PC-9 (cell line): ENCODE measurements at regions not wholly inside any gene's neighbourhood (a gene's known extent, or its start where the extent isn't known, plus 50 kb on each side); places are given as distances from the start of the nearest gene placed in this dataset.

Experiments used
- EZH2 ChIP-seq: fragments of 200-600 bp; sonication (generic); IDR thresholded peaks from 2 replicates; pipeline ENCODE4 v1.8.0; 2017; ENCODE audit warnings: antibody characterized with exemption, low read depth
- TF ChIP-seq, protein P1 (sequence below): fragments of 200-600 bp; sonication (generic); conservative IDR thresholded peaks from 2 replicates; pipeline ENCODE4 v1.6.1; 2017; ENCODE audit warnings: mixed run types, antibody characterized with exemption, mild to moderate bottlenecking, moderate library complexity

DNA sequence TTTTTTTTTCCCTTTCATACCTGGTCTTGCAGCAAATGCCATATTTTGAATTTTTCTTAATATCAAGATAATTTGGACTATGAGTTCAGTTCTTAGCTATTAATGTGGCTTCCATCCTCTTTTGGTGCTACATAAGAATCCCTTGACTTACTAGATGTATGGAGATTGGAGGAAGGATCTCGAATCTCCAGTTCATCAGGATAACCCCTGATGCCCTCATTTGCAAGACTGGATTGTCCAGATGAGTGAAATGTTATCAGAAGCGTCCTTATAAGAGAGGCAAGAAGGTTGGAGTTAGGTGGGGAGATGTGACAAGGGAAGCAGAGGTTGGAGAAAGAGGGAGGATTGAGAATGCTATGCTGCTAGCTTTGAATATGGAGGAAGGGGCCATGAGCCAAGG is 499.6 kb upstream of the SYNCRIP start:
- TF ChIP-seq, protein P1, sequence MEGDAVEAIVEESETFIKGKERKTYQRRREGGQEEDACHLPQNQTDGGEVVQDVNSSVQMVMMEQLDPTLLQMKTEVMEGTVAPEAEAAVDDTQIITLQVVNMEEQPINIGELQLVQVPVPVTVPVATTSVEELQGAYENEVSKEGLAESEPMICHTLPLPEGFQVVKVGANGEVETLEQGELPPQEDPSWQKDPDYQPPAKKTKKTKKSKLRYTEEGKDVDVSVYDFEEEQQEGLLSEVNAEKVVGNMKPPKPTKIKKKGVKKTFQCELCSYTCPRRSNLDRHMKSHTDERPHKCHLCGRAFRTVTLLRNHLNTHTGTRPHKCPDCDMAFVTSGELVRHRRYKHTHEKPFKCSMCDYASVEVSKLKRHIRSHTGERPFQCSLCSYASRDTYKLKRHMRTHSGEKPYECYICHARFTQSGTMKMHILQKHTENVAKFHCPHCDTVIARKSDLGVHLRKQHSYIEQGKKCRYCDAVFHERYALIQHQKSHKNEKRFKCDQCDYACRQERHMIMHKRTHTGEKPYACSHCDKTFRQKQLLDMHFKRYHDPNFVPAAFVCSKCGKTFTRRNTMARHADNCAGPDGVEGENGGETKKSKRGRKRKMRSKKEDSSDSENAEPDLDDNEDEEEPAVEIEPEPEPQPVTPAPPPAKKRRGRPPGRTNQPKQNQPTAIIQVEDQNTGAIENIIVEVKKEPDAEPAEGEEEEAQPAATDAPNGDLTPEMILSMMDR, result no peak
- TF ChIP-seq EZH2, result no peak
